ENCODE measurements at regions not wholly inside any gene's neighbourhood (a gene's known extent, or its start where the extent isn't known, plus 50 kb on each side); places are given as distances from the start of the nearest gene placed in this dataset.

- TF ChIP-seq CTCF (IDR thresholded peaks at IDR 0.05; ENCODE audit: insufficient read depth, low read depth, low read length) (no peak), EZH2 (IDR thresholded peaks at IDR 0.05; ENCODE audit: insufficient read depth, low read length) (no peak)
These were observed 417.9 kb upstream of the SMIM21 start for GRCh38 chr18:75845413-75845812.

Measured in astrocyte (in vitro differentiated cells and primary cell).